Heart right ventricle (tissue), 16 donors: ENCODE measurements at regions not wholly inside any gene's neighbourhood (a gene's known extent, or its start where the extent isn't known, plus 50 kb on each side); places are given as distances from the start of the nearest gene placed in this dataset.
A peak's percentile ranks its signal among the peaks of the same experiment; 100 is the strongest.

ENCODE experiments used
- ATAC-seq, 8 donors: fragments of 200-7000 bp; cut with Tn5 transposase; one replicate each; pipeline ENCODE4 v1.9.1; 2020; ENCODE audit warnings: mild to moderate bottlenecking in 8 of 8, moderate library complexity in 8 of 8, moderate number of reproducible peaks in 1 of 8
- DNase-seq, 2 donors: peaks; one replicate each; pipeline ENCODE4 v3.0.0-alpha.2; 2020
- H3K27ac ChIP-seq, 10 donors: fragments of 200-600 bp; sonication (generic) in 2 of 10; one replicate each; pipeline versions ENCODE4 v1.5.0 to v1.8.0; 2020 to 2022; ENCODE audit warnings: mild to moderate bottlenecking in 3 of 10
- H3K27me3 ChIP-seq, 7 donors: fragments of 200-600 bp; one replicate each; pipeline ENCODE4 v1.8.0; 2021 to 2022; ENCODE audit warnings: mild to moderate bottlenecking in 2 of 7
- H3K36me3 ChIP-seq, 9 donors: fragments of 200-600 bp; sonication (generic) in 1 of 9; one replicate each; pipeline versions ENCODE4 v1.5.0 to v1.8.0; 2020 to 2022; ENCODE audit warnings: mild to moderate bottlenecking in 2 of 9
- H3K4me1 ChIP-seq, 9 donors: fragments of 200-600 bp; sonication (generic) in 1 of 9; one replicate each; pipeline versions ENCODE4 v1.5.0 to v1.8.0; 2020 to 2022; ENCODE audit warnings: mild to moderate bottlenecking in 4 of 9
- H3K4me3 ChIP-seq, 10 donors: fragments of 200-600 bp; sonication (generic) in 2 of 10; one replicate each; pipeline versions ENCODE4 v1.5.0 to v1.8.0; 2020 to 2022; ENCODE audit warnings: mild to moderate bottlenecking in 7 of 10, moderate library complexity in 2 of 10
- H3K9me3 ChIP-seq, 11 donors: fragments of 200-600 bp in 10 of 11; sonication (generic) in 2 of 11; one replicate each; pipeline versions ENCODE4 v1.5.0 to v1.8.0; 2013 to 2022; ENCODE audit warnings: mild to moderate bottlenecking in 2 of 11, control low read depth in 1 of 11, moderate library complexity in 1 of 11
- CTCF ChIP-seq, 9 donors: fragments of 200-600 bp; sonication (generic) in 2 of 9; IDR thresholded peaks; one replicate each; pipeline versions ENCODE4 v1.5.0 to v1.8.0; 2021 to 2022; ENCODE audit warnings: antibody characterized with exemption in 9 of 9, mild to moderate bottlenecking in 5 of 9, moderate library complexity in 1 of 9
- WGBS, 2 donors: extraction: QIAGEN DNeasy Blood & Tissue Kit; methylation state at CpG; one replicate each; pipeline ENCODE4 v1.1.7; 2013; ENCODE audit warnings: inconsistent platforms in 1 of 2; 5-methylcytosine and 5-hydroxymethylcytosine counted together
- intact Hi-C, 10 donors: fragments of 100-400 bp; cut with DNase I; formaldehyde crosslinking; loops; one replicate each; pipeline versions ENCODE4 v1.11.1 to v1.14.2; 2022
- donor health status: Arrhythmogenic right ventricular cardiomyopathy.
- donor health status: ischemic (EF 13 %, LVEDD 7.1; RV severe dilation, severe dysfunction).
- donor health status: healthy with polysubstance abuse.
- donor health status: DM: no; HTN: yes; CAD: no.
- donor health status: DM: no; HTN: no; CAD: no.
- donor health status: ischemic (EF 25% LVEDD 6.9; RV normal size, moderate dysfunction).
- donor health status: ischemic (EF 25% LVEDD 5.7; RV mildly dilated, moderate dysfunction).
- donor health status: healthy.
- donor health status: DM: yes; HTN: yes; CAD: no.
- donor health status: Ischemic cardiomyopathy.
- donor health status: ischemic (EF 35%, LVEDD 5.7; RV mildly dilated, moderate dysfunction).
- donor health status: nonischemic (EF 11% LVEDD 7.7; RV severe dilation, severe dysfunction).
- donor health status: DM: yes; HTN: yes; CAD: no.
- donor health status: PGD.
- donor health status: ischemic (EF 29% LVEDD 5.4; RV normal size, mild dysfunction).
- donor health status: nonischemic (EF 23%, LVEDD 6.1; RV moderate dilation, normal function).

GRCh38 chr4:134777606-134778005 is 576.0 kb upstream of the PABPC4L start:
- Histone ChIP-seq H3K9me3 (peaks cover 0 to 15% (median 0%) of the 10 kb centered on the region in 11 donors), H3K4me3 (no peak overlapping the region), H3K4me1 (no peaks in the 10 kb centered on the region), H3K27ac (no peak overlapping the region), H3K27me3 (no peaks in the 10 kb centered on the region), H3K36me3 (no peaks in the 10 kb centered on the region)
- 15 to 24% methylated on average over 2 of the region's 2 CpGs for WGBS, 2 donors
- DNase-seq (no peak), ATAC-seq (no peak)
- peak in 3 of 9 donors; percentile 12 to 29 (median 15) for TF ChIP-seq CTCF (IDR thresholded peaks at IDR 0.05)
- intact Hi-C loops, result no loop called here

- 84 to 88% methylated on average over 4 of the region's 4 CpGs for WGBS, 2 donors
- DNase-seq, result no peak
- H3K4me1 ChIP-seq, result no peaks in the 10 kb centered on the region
- no peaks in the 10 kb centered on the region for H3K27me3 ChIP-seq
- no peak for ATAC-seq
- no peaks in the 10 kb centered on the region for H3K36me3 ChIP-seq
- no peak overlapping the region for H3K4me3 ChIP-seq
- TF ChIP-seq CTCF (IDR thresholded peaks at IDR 0.05), result no peak
- intact Hi-C loops, result no loop called here
- H3K27ac ChIP-seq, result no peak overlapping the region
- H3K9me3 ChIP-seq, result peaks cover 0 to 17% (median 0%) of the 10 kb centered on the region in 11 donors
Observed at GRCh38 chr4:134773497-134774000, 572.0 kb upstream of the PABPC4L start.

GRCh38 chr4:134762053-134762452 is 560.5 kb upstream of the PABPC4L start:
- no peak overlapping the region for H3K27ac ChIP-seq
- no peaks in the 10 kb centered on the region for H3K9me3 ChIP-seq
- no peak for ATAC-seq
- no peaks in the 10 kb centered on the region for H3K36me3 ChIP-seq
- H3K27me3 ChIP-seq, result no peaks in the 10 kb centered on the region
- no peaks in the 10 kb centered on the region for H3K4me1 ChIP-seq
- TF ChIP-seq CTCF (IDR thresholded peaks at IDR 0.05), result no peak
- WGBS, 2 donors, result 70 to 72% methylated on average over 4 of the region's 4 CpGs
- intact Hi-C loops, result no loop called here
- no peak for DNase-seq
- no peak overlapping the region for H3K4me3 ChIP-seq

- Histone ChIP-seq H3K27ac (no peak overlapping the region), H3K9me3 (no peaks in the 10 kb centered on the region), H3K4me3 (no peak overlapping the region), H3K27me3 (no peaks in the 10 kb centered on the region), H3K36me3 (no peaks in the 10 kb centered on the region), H3K4me1 (no peaks in the 10 kb centered on the region)
- intact Hi-C loops, result no loop called here
- WGBS, 2 donors, result 84 to 85% methylated on average over 3 of the region's 3 CpGs
- DNase-seq, result no peak
- TF ChIP-seq CTCF (IDR thresholded peaks at IDR 0.05), result no peak
- no peak for ATAC-seq
Observed at GRCh38 chr4:134756421-134756820, 554.8 kb upstream of the PABPC4L start.
